Vagina (tissue), 2 donors: ENCODE measurements at regions not wholly inside any gene's neighbourhood (a gene's known extent, or its start where the extent isn't known, plus 50 kb on each side); places are given as distances from the start of the nearest gene placed in this dataset.

Experiments used
- DNase-seq, 2 donors: peaks; one replicate each; pipeline ENCODE4 v3.0.0-alpha.2; 2017; ENCODE audit errors: extremely low spot score in 2 of 2
- H3K27ac ChIP-seq: fragments of 200-600 bp; sonication (generic); one replicate; pipeline ENCODE4 v1.5.1; 2019
- H3K27me3 ChIP-seq: fragments of 200-600 bp; sonication (generic); one replicate; pipeline ENCODE4 v1.5.1; 2019
- H3K36me3 ChIP-seq, 2 donors: fragments of 200-600 bp; sonication (generic); one replicate each; pipeline ENCODE4 v1.5.1; 2017 to 2019
- H3K4me1 ChIP-seq: fragments of 200-600 bp; sonication (generic); one replicate; pipeline ENCODE4 v1.5.1; 2019
- H3K4me3 ChIP-seq, 2 donors: fragments of 200-600 bp; sonication (generic); 1 replicate in 1 of 2; 2 replicates in 1 of 2; pipeline ENCODE4 v1.5.1; 2016 to 2019
- H3K9me3 ChIP-seq: fragments of 200-600 bp; sonication (generic); one replicate; pipeline ENCODE4 v1.5.1; 2019
- POLR2A ChIP-seq, 2 donors: fragments of 450-650 bp; IDR thresholded peaks; one replicate each; pipeline ENCODE4 v1.6.1; 2017; ENCODE audit warnings: antibody characterized with exemption in 2 of 2, mild to moderate bottlenecking in 2 of 2, moderate library complexity in 2 of 2
- POLR2AphosphoS5 ChIP-seq, 2 donors: sonication (generic); formaldehyde crosslinking; IDR thresholded peaks; one replicate each; pipeline ENCODE4 v1.9.0; 2017; ENCODE audit warnings: antibody characterized with exemption in 2 of 2, mild to moderate bottlenecking in 2 of 2, low read depth in 1 of 2; ENCODE audit not compliant: insufficient read depth in 1 of 2
- intact Hi-C: fragments of 100-400 bp; cut with DNase I; formaldehyde crosslinking; loops from one replicate; pipeline ENCODE4 v1.15.1; 2023
- TF ChIP-seq, protein P1 (sequence below), 3 experiments: fragments of 450-650 bp in 2 of 3; fragments of 200-600 bp in 1 of 3; sonication (generic) in 1 of 3; IDR thresholded peaks; one replicate each; pipeline ENCODE4 v1.5.1; 2017 to 2019; ENCODE audit warnings: antibody characterized with exemption in 3 of 3, mild to moderate bottlenecking in 2 of 3, moderate library complexity in 2 of 3

DNA sequence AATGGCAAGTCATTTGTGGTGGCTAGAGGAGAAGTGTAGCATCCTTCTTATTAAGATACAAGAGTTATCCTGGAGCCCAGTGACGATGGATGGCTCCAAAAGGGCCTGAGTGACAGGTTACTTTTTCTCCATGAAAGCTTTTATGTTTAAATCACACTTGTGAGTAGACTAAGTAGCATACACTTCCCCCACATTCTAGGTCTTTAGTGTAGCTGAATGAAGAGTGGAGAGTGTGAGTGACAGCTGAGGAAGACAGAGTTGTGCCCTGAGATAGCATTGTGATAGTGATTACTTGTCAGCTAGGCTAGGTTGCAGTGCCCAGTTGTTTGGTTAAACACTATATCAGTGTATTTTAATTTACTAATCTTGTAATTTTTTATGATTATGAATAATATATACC lies 337.8 kb downstream of the TENT4A start:
- Histone ChIP-seq H3K9me3 (no peaks in the 10 kb centered on the region), H3K36me3 (no peaks in the 10 kb centered on the region), H3K27me3 (no peaks in the 10 kb centered on the region), H3K4me1 (no peaks in the 10 kb centered on the region), H3K27ac (no peak overlapping the region), H3K4me3 (no peak overlapping the region)
- intact Hi-C loops, result no loop called here
- no peak for DNase-seq
- TF ChIP-seq, protein P1, sequence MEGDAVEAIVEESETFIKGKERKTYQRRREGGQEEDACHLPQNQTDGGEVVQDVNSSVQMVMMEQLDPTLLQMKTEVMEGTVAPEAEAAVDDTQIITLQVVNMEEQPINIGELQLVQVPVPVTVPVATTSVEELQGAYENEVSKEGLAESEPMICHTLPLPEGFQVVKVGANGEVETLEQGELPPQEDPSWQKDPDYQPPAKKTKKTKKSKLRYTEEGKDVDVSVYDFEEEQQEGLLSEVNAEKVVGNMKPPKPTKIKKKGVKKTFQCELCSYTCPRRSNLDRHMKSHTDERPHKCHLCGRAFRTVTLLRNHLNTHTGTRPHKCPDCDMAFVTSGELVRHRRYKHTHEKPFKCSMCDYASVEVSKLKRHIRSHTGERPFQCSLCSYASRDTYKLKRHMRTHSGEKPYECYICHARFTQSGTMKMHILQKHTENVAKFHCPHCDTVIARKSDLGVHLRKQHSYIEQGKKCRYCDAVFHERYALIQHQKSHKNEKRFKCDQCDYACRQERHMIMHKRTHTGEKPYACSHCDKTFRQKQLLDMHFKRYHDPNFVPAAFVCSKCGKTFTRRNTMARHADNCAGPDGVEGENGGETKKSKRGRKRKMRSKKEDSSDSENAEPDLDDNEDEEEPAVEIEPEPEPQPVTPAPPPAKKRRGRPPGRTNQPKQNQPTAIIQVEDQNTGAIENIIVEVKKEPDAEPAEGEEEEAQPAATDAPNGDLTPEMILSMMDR (IDR thresholded peaks at IDR 0.05), result no peak
- TF ChIP-seq POLR2A (IDR thresholded peaks at IDR 0.05) (no peak), POLR2AphosphoS5 (IDR thresholded peaks at IDR 0.05; ENCODE audit: insufficient read depth in 1 of 2, low read depth in 1 of 2) (no peak)

DNA sequence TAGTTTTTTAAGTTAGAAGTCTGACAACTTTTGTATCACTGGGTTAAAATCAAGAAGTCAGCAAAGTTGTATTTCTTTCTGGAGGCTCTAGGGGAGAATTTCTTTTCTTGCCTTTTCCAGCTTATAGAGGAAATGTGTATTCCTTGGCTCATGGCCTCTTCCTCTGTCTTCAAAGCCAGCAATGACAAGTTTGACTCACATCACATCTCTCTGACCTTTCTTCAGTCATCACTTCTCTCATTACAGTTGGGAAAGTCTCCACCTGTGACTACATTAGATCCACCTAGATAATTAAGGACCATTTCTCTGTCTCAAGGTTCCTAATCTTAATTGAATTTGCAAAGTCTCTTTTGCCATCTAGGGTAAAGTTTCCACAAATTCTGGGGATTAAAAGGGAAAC lies 339.9 kb downstream of the TENT4A start:
- DNase-seq, result no peak
- no peaks in the 10 kb centered on the region for H3K27me3 ChIP-seq
- TF ChIP-seq, protein P1 (IDR thresholded peaks at IDR 0.05), result no peak
- TF ChIP-seq POLR2A (IDR thresholded peaks at IDR 0.05) (no peak), POLR2AphosphoS5 (IDR thresholded peaks at IDR 0.05; ENCODE audit: insufficient read depth in 1 of 2, low read depth in 1 of 2) (no peak)
- H3K36me3 ChIP-seq, result no peaks in the 10 kb centered on the region
- H3K27ac ChIP-seq, result no peak overlapping the region
- no peaks in the 10 kb centered on the region for H3K9me3 ChIP-seq
- no peak overlapping the region for H3K4me3 ChIP-seq
- intact Hi-C loops, result no loop called here
- H3K4me1 ChIP-seq, result no peaks in the 10 kb centered on the region

DNA sequence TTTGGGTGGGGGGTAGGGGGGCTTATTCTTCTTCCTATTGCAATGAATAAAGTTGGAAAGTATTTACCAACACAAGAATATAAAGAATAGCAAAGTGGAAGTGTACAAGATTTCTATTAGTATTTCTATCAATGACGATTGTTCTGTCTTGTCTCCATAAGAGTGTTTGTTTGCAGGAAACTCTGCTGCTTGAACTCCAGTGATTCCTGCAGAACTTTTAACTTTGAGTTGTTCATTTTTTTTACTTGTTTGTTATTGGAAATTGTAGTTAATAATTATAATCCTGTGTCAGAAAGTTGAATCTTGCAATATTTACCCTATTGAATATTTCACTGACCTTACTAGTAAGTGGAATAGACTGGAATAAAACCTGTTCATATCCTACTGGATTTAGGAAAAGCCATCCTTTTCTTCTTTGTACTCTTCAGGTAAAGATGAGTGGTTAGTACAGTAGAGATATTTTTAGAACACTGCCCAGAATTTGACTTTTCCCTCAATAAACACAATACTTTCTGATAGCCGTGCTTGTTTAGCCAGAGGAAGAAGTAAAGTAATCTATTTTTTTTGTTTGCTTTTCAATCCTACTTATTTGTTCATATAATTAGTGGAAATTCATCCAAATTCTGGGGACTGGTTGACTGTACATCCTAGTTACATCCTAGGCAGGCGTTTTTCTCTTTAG lies 340.4 kb downstream of the TENT4A start:
- no peak for DNase-seq
- H3K4me3 ChIP-seq, result no peak overlapping the region
- H3K4me1 ChIP-seq, result no peaks in the 10 kb centered on the region
- no peaks in the 10 kb centered on the region for H3K27me3 ChIP-seq
- no peak overlapping the region for H3K27ac ChIP-seq
- TF ChIP-seq, protein P1 (IDR thresholded peaks at IDR 0.05), result no peak
- no peak for TF ChIP-seq POLR2A (IDR thresholded peaks at IDR 0.05)
- TF ChIP-seq POLR2AphosphoS5 (IDR thresholded peaks at IDR 0.05; ENCODE audit: insufficient read depth in 1 of 2, low read depth in 1 of 2), result no peak
- intact Hi-C loops, result no loop called here
- no peaks in the 10 kb centered on the region for H3K36me3 ChIP-seq
- no peaks in the 10 kb centered on the region for H3K9me3 ChIP-seq

DNA sequence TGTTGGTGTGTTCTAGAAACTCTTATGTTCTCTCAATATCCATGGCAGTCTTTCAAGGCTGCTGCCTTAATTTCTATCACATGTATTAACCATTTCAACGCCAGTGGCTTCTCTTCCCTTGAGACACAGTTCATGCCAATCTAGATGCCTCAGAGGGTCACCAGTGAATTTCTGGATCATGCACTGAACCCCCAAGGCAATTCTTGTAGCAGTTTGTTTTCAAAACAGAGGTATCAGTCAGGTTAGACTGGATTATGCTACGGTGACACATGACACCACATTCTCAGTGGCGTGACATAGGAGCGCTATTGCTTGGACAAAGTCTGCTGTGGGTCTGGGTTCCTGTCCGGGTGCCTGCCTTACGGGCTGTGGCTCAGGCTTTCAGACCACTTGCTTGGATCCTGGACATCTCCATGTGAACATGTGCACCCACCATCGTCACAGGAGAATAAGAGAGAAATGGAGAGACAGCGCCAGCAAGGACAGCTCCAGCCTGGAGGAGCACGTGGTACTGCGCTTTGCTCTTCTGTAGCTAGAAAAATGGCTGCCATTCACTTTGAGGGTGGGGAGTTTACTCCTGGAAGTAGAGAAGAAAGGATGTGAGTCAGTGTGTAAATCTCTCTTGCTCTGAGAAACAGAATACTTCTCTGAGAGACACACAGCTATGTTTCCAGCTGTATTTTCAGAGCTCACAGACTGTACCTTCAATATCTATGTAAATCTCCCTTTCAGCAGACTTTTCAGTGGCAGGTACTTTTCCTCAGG lies 329.3 kb upstream of the ADCY2 start:
- no peaks in the 10 kb centered on the region for H3K9me3 ChIP-seq
- no peaks in the 10 kb centered on the region for H3K27me3 ChIP-seq
- H3K4me3 ChIP-seq, result no peak overlapping the region
- intact Hi-C loops, result no loop called here
- H3K27ac ChIP-seq, result no peak overlapping the region
- DNase-seq, result no peak
- no peaks in the 10 kb centered on the region for H3K4me1 ChIP-seq
- TF ChIP-seq POLR2AphosphoS5 (IDR thresholded peaks at IDR 0.05; ENCODE audit: insufficient read depth in 1 of 2, low read depth in 1 of 2) (no peak), POLR2A (IDR thresholded peaks at IDR 0.05) (no peak)
- TF ChIP-seq, protein P1 (IDR thresholded peaks at IDR 0.05), result no peak
- no peaks in the 10 kb centered on the region for H3K36me3 ChIP-seq

DNA sequence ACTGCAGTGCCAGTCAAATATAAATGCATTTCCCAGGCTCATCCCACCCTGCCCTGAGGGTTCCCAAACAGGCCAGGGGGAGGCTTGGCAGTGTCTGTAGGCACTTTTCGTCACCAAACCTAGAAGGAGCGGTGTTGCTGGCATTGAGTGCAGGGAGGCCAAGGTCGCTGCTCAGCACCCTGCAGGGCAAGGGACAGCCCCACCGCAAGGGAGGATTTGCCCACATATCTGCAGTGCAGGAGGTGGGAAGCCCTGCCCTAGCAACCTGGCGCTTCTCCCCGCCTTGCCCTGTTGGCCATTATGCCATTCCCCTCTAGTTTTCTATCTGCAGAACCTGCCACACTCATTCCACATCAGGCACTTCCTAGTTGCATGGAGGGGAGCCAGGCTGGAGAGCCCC lies 327.8 kb upstream of the ADCY2 start:
- Histone ChIP-seq H3K27me3 (no peaks in the 10 kb centered on the region), H3K9me3 (no peaks in the 10 kb centered on the region), H3K4me1 (no peaks in the 10 kb centered on the region), H3K4me3 (no peak overlapping the region), H3K27ac (no peak overlapping the region), H3K36me3 (no peaks in the 10 kb centered on the region)
- no peak for TF ChIP-seq POLR2AphosphoS5 (IDR thresholded peaks at IDR 0.05; ENCODE audit: insufficient read depth in 1 of 2, low read depth in 1 of 2)
- TF ChIP-seq POLR2A (IDR thresholded peaks at IDR 0.05), result no peak
- TF ChIP-seq, protein P1 (IDR thresholded peaks at IDR 0.05), result no peak
- intact Hi-C loops, result no loop called here
- no peak for DNase-seq
